HEK293T (cell line): ENCODE measurements at regions not wholly inside any gene's neighbourhood (a gene's known extent, or its start where the extent isn't known, plus 50 kb on each side); places are given as distances from the start of the nearest gene placed in this dataset.

Experiments used
- ARNT ChIP-seq: fragments of 450-650 bp; IDR thresholded peaks from 2 replicates; pipeline ENCODE4 v1.6.1; 2017; ENCODE audit warnings: mild to moderate bottlenecking
- BHLHE40 ChIP-seq: fragments of 450-650 bp; IDR thresholded peaks from 2 replicates; pipeline ENCODE4 v1.6.1; 2016; ENCODE audit warnings: mild to moderate bottlenecking, moderate library complexity, borderline replicate concordance
- ELF4 ChIP-seq: fragments of 450-650 bp; IDR thresholded peaks from 2 replicates; pipeline ENCODE4 v1.6.1; 2017; ENCODE audit warnings: antibody characterized with exemption
- FOXA1 ChIP-seq: fragments of 450-650 bp; IDR thresholded peaks from 2 replicates; pipeline ENCODE4 v1.6.1; 2016; ENCODE audit warnings: mild to moderate bottlenecking
- FOXK2 ChIP-seq: fragments of 450-650 bp; IDR thresholded peaks from 2 replicates; pipeline ENCODE4 v1.6.1; 2016; ENCODE audit warnings: mild to moderate bottlenecking
- FOXM1 ChIP-seq: fragments of 450-650 bp; IDR thresholded peaks from 2 replicates; pipeline ENCODE4 v1.6.1; 2017; ENCODE audit warnings: mild to moderate bottlenecking, borderline replicate concordance
- HDGF ChIP-seq: fragments of 450-650 bp; IDR thresholded peaks from 2 replicates; pipeline ENCODE4 v1.6.1; 2017; ENCODE audit warnings: antibody characterized with exemption, borderline replicate concordance
- LEF1 ChIP-seq: fragments of 450-650 bp; IDR thresholded peaks from 2 replicates; pipeline ENCODE4 v1.6.1; 2017; ENCODE audit warnings: mild to moderate bottlenecking, borderline replicate concordance
- NFRKB ChIP-seq: fragments of 450-650 bp; IDR thresholded peaks from 2 replicates; pipeline ENCODE4 v1.6.1; 2016; ENCODE audit warnings: mild to moderate bottlenecking, moderate library complexity
- PKNOX1 ChIP-seq: fragments of 450-650 bp; IDR thresholded peaks from 2 replicates; pipeline ENCODE4 v1.6.1; 2016
- SP1 ChIP-seq: fragments of 450-650 bp; IDR thresholded peaks from 2 replicates; pipeline ENCODE4 v1.6.1; 2017
- SUZ12 ChIP-seq: fragments of 450-650 bp; IDR thresholded peaks from 2 replicates; pipeline ENCODE4 v1.6.1; 2016; ENCODE audit warnings: mild to moderate bottlenecking
- TARDBP ChIP-seq: fragments of 450-650 bp; IDR thresholded peaks from 2 replicates; pipeline ENCODE4 v1.6.1; 2016
- ZNF384 ChIP-seq: fragments of 450-650 bp; IDR thresholded peaks from 2 replicates; pipeline ENCODE4 v1.6.1; 2016

DNA sequence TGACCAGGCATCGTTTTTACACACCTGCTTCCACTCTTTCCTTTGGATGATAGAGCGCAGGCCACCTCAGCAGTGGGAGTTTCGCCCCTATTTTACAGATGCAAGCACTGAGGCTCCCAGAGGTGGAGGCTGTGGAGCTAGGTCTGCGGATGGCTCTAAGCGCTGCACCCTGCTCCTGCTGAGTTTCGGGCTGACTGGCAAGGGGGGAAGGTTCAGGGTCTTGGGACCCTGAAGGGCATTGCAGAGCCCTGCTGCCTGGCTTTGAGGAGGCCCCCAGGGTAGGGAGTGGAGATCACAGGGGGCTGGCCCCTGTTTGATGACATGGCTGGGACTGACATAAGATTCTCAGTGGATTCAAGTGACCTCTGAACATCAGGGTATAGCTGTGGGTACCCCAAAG, 62.8 kb upstream of the NKX1-1 start:
- no peak for TF ChIP-seq BHLHE40
- no peak for TF ChIP-seq LEF1
- TF ChIP-seq FOXK2, result no peak
- TF ChIP-seq ELF4, result no peak
- TF ChIP-seq TARDBP, result no peak
- no peak for TF ChIP-seq SUZ12
- TF ChIP-seq SP1, result no peak
- TF ChIP-seq ARNT, result no peak
- TF ChIP-seq FOXA1, result no peak
- TF ChIP-seq FOXM1, result no peak
- no peak for TF ChIP-seq HDGF
- no peak for TF ChIP-seq PKNOX1
- no peak for TF ChIP-seq NFRKB
- no peak for TF ChIP-seq ZNF384
